NAMALWA (cell line): ENCODE measurements at regions not wholly inside any gene's neighbourhood (a gene's known extent, or its start where the extent isn't known, plus 50 kb on each side); places are given as distances from the start of the nearest gene placed in this dataset.
"Not testable (repeated sequence)": the region's sequence is repeated elsewhere in the genome, so short reads cannot be mapped to it uniquely, and the experiment has no call there.

ENCODE experiments used
- DNase-seq: peaks from one replicate; pipeline ENCODE4 v3.0.0-alpha.2; 2015; ENCODE audit warnings: low spot score

GRCh38 chr16:19980632-19981265 is 92.9 kb downstream of the GPR139 start:
- peak; percentile 41 for DNase-seq

- DNase-seq, result no peak
Observed at GRCh38 chr16:19979638-19980037, 94.1 kb downstream of the GPR139 start.

DNA sequence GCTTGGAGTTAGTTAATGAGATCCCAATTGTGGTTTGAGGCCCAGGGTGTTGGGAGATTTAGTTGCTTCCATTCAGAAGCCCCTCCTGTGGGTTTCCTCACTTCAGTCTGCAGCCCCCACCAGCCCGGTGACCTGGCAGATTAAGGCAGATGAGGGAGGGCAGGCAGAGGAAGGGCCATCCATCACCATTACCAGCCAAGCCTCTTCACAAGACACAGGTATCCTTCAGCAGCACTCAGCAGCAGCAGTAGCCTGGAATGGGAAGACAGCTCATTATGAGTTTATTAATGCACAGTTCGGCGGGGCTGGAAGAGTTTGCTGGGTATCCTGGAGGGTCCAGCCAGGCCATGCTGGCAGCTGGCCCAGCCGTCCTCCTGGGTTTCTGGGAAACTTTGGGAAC is 90.0 kb upstream of the GPRC5B start:
- no peak for DNase-seq

DNA sequence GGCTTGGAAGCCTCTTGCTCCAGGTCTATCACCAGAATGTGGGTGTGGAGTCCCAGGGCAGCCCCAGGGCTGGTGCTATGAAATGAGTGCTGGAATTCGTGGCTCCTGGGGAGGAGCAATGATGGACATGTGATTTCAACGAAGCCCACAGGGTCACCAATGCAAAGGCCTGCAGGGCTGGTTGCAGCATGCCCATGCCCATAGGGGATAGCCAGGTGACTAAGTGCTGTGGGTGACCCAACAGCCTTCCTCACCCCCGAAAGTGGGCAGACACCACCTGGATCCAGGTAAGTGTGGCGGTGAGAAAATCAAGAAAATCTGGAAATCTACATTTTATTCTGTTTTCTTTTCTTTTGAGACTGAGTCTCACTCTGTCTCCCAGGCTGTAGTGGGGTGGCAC is 87.5 kb upstream of the GPRC5B start:
- no peak for DNase-seq

DNA sequence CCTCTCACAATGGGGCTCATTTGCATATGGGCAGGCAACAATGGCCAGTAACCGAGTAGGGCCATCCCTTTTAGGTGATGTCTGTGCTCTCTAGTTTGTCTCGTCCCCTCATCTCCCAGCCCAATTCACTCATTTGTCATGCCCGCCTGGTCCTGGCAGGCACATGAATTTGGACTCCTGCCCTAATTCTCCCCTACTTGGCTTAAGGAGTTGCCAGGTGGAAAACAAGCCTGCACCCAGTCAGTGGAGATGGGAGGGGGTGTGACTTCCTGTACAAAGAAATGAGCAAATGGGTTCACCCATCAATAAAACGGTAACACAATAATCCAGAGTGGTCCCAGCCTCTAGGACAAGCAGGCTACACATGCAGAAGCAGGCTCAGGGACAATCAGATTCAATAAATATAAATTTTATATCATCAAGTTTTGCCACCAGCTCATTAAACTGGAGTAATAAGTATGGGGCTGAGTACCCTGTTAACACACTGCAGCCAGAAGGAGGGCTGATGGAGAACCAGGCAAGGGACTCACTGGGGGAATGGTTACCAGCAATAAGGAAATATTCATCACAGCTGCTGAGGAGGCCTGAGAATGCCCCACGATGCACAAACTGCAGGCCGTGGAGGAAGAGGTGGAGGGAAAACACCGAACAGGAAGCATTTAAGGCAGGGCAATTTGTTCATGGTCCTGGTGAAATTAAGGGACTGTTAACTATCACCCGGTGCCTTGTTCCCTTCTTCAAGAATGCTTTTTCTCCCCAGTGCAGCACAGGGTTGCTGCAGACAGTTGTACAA is 84.4 kb upstream of the GPRC5B start:
- no peak for DNase-seq

- no peak for DNase-seq
Observed at GRCh38 chr16:19967963-19968362, 83.3 kb upstream of the GPRC5B start.

DNA sequence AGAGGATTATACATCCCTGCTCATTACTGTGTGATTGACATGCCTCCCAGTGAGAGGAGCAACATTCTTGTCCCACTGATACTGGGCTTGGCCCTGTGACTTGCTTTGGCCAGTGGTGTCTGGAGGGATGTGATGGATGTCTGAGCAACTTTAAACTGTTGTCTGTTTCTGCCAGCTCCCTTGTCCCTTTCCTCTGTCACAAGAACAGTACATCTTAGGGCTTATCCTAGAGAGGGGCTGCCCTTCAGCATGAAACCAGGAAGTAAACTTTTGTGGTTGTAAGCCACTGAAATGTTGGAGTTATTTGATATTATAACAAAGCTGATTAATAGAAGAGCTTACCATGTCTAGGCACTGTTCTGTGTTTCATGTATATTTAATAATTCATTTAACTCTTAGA is 82.9 kb upstream of the GPRC5B start:
- no peak for DNase-seq

GRCh38 chr16:19963301-19963700 is 78.7 kb upstream of the GPRC5B start:
- DNase-seq, result no peak

DNA sequence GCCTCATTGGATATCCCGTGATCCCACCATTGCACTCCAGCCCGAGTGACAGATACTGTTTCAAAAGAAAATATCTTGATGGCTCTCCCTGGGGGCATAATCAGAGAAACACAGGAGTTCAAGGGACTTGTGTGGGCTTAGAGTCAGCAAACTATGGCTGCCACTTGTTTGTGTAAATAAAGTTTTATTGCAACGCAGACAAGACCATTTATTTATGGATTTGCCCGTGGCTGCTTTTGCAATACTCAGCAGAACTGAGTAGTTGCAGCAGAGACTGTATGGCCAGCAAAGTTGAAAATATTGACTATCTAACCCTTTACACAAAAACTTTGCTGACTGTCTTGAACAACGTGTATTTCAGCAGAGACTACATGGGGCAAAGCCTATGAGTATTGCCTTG is 75.5 kb upstream of the GPRC5B start:
- no peak for DNase-seq

DNA sequence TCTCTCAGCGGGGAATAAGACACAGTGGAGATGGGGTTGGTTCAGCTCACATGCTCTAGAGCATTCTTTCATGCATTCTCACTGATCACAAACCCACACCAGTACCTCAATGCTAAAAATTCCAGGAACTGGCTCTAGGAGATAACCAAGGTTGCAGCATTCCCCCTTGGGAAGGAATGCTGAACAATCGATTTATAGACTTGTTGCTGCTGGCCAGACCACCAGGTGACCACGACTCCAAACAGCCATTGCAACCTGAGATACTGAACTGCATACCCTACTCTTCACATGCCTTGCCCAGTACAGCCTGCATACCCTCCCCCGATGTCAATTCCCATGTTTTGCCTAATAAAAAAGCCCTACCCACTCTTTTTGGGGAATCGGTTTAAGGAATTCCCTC is 75.1 kb upstream of the GPRC5B start:
- no peak for DNase-seq

DNA sequence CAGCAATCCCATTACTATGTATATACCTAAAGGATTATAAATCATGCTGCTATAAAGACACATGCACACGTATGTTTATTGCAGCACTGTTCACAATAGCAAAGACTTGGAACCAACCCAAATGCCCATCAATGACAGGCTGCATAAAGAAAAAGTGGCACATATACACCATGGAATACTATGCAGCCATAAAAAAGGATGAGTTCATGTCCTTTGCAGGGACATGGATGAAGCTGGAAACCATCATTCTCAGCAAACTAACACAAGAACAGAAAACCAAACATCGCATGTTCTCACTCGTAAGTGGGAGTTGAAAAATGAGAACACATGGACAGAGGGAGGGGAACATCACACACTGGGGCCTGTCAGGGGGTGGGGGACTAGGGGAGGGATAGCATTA is 71.2 kb upstream of the GPRC5B start:
- not testable (repeated sequence) for DNase-seq

- DNase-seq, result not testable (repeated sequence)
Observed at GRCh38 chr16:19955084-19955483, 70.4 kb upstream of the GPRC5B start.

DNA sequence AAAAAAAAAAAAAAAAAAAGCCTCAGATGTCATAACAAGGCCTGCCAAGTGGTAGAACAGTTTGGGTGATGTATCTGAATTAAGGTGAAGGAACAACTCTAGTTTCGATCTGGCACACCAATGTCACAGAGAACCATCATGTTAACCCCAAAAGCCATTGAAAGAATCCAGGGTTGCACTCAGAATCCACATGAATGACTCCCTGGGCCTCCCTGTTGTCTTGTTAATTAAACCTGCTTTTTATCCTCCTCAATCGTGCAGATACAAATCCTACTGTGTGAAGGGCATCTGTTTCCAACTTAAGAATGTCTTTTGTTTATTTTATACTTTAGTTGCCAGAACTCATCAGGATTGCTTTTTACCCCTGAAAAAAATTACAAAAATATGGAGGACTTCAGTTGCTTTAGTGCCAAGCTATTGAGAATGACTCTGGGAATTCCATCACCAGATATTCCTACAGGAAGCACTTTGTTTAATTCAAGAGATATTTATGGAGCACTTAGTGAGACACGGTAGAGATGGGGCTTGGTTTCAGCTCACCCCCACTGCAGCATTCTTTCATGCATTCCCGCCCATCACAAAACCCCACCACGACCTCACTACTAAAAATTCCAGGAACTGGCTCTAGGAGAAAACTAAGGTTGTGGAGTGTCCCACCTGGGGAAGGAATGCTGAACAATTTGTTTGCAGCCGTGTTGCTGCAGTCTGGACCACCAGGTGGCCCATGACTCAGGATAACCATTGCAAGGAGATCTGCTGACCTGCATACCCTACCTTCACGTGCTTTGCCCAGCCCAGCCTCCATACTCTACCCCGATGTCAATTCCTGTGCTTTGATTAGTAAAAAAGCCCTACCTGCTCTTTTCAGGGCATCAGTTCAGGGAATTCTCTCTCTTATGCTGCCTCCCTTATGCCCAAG is 63.8 kb upstream of the GPRC5B start:
- no peak for DNase-seq

- no peak for DNase-seq
Observed at GRCh38 chr16:19945934-19946333, 61.3 kb upstream of the GPRC5B start.

DNA sequence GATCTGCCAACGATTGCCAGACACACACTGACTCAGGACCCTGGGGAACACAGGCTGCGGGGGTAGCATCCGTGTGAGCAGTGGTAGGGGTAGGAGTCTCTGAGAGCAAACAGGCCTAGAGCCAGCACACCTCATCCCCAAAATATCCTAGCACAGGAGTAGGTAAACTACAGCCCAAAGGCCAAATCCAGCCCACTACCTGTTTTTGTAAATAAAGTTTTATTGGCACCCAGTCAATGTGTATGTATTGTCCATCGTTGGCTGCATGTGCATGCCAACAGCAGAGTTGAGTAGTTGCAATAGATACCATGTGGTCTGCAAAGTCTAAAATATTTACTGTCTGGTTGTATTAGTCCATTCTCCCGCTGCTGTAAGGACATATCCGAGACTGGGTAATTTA is 55.5 kb upstream of the GPRC5B start:
- DNase-seq, result no peak

DNA sequence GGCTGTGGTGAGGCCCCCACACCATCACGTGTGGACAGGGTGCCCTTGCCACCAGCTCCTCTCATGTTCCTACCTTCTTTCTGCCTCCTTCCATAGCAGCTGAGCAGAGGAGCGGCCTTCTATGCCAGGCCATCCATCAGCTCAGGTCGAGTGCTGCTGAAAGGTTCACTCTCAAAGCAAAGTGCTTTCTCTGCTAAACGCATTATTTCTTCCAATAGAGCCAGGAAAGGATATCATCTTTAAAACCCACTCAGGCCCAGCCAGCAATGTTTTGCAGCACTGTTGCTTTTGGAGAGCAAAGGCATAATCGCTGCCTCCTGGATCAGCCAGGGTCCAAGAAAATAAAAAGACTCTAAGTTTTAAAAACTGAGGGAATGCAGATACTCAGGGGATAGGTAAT is 54.9 kb upstream of the GPRC5B start:
- no peak for DNase-seq

GRCh38 chr16:19938536-19938935 is 53.9 kb upstream of the GPRC5B start:
- no peak for DNase-seq

- DNase-seq, result no peak
Observed at GRCh38 chr16:19936441-19936840, 51.8 kb upstream of the GPRC5B start.

DNA sequence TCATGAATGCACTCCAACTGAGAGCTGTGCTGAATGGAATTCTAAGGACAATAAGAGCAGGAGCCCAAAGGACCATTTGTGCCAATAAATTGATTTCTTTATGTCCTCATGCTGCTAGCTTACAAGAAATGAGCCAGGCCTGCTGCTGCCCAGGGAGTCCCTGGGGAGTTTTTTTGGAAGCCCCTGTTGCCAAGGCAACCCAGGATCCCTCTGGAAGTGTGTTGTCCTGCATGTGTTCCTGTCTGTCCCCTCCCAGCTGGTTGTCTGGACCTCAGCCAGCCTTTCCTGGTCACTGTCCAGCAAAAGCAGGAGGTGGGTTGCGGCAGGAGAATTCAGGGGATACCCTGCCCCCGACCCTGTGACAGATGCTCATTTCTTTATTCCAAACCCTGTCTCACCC is 51.0 kb upstream of the GPRC5B start:
- DNase-seq, result no peak
